ENCODE measurements at regions not wholly inside any gene's neighbourhood (a gene's known extent, or its start where the extent isn't known, plus 50 kb on each side); places are given as distances from the start of the nearest gene placed in this dataset.

DNA sequence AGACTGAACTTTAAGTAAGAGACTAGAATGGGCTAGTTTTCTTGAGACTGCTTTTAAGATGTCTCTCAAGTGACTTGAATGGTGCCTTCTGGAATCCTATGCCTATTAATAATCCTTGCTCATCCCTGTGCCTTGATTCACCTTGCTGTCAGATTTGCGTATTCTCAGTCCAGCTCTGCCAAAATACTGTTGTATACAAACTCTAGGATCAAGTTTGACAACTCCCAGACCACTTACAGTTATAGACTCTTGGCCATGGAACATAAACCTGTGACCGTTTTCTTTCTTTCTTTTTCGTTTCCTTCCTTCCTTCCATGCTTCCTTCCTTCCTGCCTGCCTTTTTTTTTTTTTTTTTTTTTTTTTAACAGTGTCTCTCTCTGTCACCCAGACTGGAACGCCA lies 2390.9 kb upstream of the RAG2 start:
- in situ Hi-C loops (cut with MboI; ENCODE audit: low pct_unique_long_range_greater_than_20kb, low sequenced_read_pairs, unreplicated experiment) = no loop called here
- TF ChIP-seq, protein P1, sequence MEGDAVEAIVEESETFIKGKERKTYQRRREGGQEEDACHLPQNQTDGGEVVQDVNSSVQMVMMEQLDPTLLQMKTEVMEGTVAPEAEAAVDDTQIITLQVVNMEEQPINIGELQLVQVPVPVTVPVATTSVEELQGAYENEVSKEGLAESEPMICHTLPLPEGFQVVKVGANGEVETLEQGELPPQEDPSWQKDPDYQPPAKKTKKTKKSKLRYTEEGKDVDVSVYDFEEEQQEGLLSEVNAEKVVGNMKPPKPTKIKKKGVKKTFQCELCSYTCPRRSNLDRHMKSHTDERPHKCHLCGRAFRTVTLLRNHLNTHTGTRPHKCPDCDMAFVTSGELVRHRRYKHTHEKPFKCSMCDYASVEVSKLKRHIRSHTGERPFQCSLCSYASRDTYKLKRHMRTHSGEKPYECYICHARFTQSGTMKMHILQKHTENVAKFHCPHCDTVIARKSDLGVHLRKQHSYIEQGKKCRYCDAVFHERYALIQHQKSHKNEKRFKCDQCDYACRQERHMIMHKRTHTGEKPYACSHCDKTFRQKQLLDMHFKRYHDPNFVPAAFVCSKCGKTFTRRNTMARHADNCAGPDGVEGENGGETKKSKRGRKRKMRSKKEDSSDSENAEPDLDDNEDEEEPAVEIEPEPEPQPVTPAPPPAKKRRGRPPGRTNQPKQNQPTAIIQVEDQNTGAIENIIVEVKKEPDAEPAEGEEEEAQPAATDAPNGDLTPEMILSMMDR (IDR thresholded peaks at IDR 0.05; ENCODE audit: extremely low read depth, insufficient read depth, missing control alignments) = no peak
- no peak for DNase-seq (ENCODE audit: low spot score)

DNA sequence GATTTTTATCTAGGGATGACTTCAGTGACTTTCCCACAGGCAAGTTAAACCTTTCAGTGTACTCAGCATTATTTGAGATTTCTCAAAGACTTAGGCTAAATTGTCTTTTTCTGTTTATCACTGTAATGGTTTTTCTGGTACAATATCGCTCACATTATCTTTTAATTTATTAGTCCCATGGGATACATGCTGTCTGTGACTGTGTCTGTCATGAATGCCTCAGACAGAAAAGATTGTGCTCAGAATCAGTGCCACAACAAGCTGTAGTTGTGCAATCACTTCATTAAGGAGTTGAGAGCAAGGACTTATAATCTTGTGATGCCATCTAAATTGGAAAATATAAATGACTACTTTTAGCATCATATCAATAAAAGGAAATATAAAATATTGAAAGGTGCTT lies 2374.2 kb upstream of the RAG2 start:
- no peak for DNase-seq (ENCODE audit: low spot score)
- in situ Hi-C loops (cut with MboI; ENCODE audit: low pct_unique_long_range_greater_than_20kb, low sequenced_read_pairs, unreplicated experiment) = loop anchor here (25.0 kb wide), 1 partner anchor 110 kb away; no protein-coding TSS in a partner anchor
- TF ChIP-seq, protein P1 (IDR thresholded peaks at IDR 0.05; ENCODE audit: extremely low read depth, insufficient read depth, missing control alignments) = no peak

DNA sequence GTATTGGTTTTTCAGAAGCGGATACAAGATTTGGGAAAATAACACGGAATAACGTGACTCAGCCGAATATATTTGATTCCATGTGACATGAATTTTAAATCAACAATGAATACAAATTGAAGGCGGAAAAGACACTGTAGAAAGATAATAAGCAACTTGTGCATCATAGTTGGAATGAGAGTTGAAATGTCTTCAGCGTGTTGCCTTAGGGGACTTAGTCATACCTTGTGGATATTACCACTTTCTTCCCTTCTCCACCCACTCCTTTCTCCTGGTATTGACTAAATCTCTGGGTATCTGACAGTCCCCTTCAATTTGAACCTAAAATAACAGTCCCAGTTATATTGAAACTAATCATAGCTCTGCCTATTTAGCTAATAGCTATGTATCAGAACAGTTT lies 2373.1 kb upstream of the RAG2 start:
- no peak for DNase-seq (ENCODE audit: low spot score)
- TF ChIP-seq, protein P1 (IDR thresholded peaks at IDR 0.05; ENCODE audit: extremely low read depth, insufficient read depth, missing control alignments) = no peak
- in situ Hi-C loops (cut with MboI; ENCODE audit: low pct_unique_long_range_greater_than_20kb, low sequenced_read_pairs, unreplicated experiment) = loop anchor here (25.0 kb wide), 1 partner anchor 109 kb away; no protein-coding TSS in a partner anchor

DNA sequence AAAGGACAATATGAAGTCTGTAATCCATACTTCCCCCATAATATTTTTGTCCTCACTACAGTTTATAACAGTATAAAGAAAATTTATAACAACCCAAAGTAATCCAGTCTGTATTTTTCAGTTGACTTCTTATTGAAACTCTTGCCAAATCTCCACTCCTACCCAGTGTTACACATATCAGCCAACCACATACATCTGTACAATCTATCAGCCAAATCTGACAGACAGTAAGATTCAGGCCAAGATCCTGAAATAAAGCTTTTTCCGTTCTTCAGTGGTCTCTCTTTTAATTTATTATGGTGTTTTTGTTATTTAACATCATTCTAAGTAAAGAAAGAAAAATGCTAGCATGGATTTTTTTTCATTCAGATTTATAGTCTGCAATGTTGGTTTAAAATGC lies 2370.9 kb upstream of the RAG2 start:
- no peak for DNase-seq (ENCODE audit: low spot score)
- in situ Hi-C loops (cut with MboI; ENCODE audit: low pct_unique_long_range_greater_than_20kb, low sequenced_read_pairs, unreplicated experiment) = loop anchor here (25.0 kb wide), 1 partner anchor 107 kb away; no protein-coding TSS in a partner anchor
- TF ChIP-seq, protein P1 (IDR thresholded peaks at IDR 0.05; ENCODE audit: extremely low read depth, insufficient read depth, missing control alignments) = no peak

DNA sequence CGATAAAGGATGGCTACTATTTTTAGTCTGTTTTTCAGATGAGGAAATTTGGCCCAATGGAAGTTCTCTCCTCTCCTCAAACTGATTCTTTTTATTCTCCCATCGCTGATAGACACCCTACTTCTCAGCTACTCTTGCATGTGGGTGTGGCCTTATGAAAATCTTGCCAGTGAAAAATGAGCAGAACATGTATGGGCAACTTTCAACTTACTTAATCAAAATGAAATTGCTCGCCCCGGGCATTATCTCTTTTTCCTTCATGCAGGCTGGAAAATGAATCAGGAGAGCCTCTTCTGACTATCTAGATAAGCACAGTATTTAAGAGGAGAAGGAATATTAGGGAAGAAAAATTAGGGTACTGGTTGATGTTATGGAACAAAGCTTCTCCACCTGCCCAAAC lies 2354.7 kb upstream of the RAG2 start:
- TF ChIP-seq, protein P1 (IDR thresholded peaks at IDR 0.05; ENCODE audit: extremely low read depth, insufficient read depth, missing control alignments) = no peak
- no peak for DNase-seq (ENCODE audit: low spot score)
- in situ Hi-C loops (cut with MboI; ENCODE audit: low pct_unique_long_range_greater_than_20kb, low sequenced_read_pairs, unreplicated experiment) = loop anchor here (25.0 kb wide), 1 partner anchor 90 kb away; no protein-coding TSS in a partner anchor

DNA sequence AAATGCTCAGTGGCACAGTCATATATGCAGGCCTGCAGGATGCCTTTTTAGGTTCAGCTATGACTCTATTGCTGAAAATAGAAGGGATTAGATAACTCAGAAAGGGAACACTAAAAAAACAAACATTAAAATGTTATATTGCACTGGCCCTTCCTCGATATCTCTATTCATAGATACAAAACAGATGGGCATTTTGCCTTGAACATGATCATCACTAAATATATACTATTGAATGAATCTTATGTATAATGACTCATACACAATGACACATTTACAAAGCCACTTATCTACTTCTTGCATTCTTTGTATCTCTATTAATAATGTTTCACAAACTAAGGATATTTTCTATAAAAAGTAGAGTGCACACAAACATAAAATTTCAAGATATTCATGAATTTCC lies 2352.8 kb upstream of the RAG2 start:
- no peak for DNase-seq (ENCODE audit: low spot score)
- TF ChIP-seq, protein P1 (IDR thresholded peaks at IDR 0.05; ENCODE audit: extremely low read depth, insufficient read depth, missing control alignments) = no peak
- in situ Hi-C loops (cut with MboI; ENCODE audit: low pct_unique_long_range_greater_than_20kb, low sequenced_read_pairs, unreplicated experiment) = loop anchor here (25.0 kb wide), 1 partner anchor 89 kb away; no protein-coding TSS in a partner anchor

DNA sequence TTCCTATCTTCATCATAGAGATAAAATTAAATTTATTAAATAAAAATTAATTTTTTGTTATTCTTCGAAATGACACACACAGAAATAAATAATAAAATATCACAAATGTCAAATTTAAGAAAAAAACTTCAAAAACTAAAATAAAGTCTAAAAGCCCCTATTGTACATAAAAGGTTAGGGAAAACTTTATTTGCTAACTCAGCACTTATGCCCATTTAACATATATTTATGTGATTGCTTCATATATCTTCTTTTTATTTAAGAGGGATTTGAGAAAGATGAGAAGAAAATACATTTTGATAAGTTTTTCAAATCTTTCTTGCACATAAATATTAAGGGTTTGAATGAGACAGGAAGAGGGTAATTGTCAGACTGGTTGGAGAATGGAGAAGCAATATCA lies 2350.4 kb upstream of the RAG2 start:
- no peak for DNase-seq (ENCODE audit: low spot score)
- TF ChIP-seq, protein P1 (IDR thresholded peaks at IDR 0.05; ENCODE audit: extremely low read depth, insufficient read depth, missing control alignments) = no peak
- in situ Hi-C loops (cut with MboI; ENCODE audit: low pct_unique_long_range_greater_than_20kb, low sequenced_read_pairs, unreplicated experiment) = no loop called here
